NCI-H2196 (cell line): ENCODE measurements at regions not wholly inside any gene's neighbourhood (a gene's known extent, or its start where the extent isn't known, plus 50 kb on each side); places are given as distances from the start of the nearest gene placed in this dataset.

Experiments
- DNase-seq: peaks from one replicate; lab custom pipeline; 2025; ENCODE audit not compliant: unreplicated experiment; lab: John Stamatoyannopoulos, UW

DNA sequence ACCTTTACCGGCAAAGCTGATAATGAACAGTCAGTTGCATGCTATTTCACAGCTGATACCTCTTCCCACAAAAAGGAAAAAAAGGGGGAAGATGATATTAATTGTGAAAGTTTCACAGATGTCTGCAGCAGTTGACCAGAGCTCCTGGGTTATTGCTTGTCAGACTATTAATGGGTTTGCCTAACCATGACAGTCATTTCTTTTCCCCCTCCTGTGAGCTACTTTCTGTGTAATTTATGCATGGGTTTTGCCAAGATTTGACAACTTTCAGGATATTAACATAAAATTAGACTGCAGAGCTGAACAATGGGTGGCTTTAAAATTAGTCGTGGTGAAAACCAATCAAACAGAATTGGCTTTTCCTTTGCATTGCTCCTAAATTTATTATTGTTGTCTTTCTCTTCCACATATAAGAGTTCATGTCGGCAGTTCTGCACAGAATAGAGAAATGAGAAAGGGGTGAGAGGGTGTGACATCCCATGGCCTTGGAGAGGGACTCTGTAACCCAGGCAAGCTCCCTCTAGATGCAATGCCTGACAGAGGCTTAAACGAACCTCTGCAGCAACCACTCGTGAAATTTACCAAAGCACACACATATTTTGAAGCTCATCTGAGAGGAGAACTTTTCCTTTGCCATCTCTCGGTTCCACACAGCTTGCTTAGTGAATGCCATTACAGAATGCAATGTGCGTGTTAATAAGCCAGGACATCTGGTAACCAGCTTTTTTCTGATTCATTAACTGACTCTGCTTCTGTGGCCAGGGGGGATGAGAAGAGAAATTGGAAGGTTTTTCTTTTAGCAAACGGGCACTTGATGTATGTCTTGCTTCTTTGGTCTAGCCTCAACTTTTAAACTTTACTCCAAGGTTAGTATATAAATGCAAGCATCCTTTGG, 82.2 kb upstream of the ITGA4 start:
- DNase-seq = no peak

DNA sequence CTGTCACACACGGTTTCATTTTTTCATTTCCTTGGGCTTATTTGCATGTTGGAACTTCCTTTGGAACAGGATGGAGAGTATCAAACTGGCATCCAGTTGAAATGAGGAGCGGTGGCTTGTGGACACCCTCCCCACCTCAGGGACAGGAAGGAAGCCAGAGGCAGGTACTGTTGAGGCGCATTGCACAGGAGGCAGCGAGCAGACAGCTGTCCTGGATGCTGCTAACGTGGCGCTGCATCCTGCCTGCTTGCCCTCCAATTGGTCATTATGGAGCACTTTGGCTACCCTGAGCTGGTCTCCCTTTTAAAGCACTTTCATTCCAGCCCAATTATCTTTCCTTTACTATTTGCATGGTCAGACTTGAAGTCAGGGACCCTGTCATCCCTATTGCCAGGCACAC, 80.7 kb upstream of the ITGA4 start:
- no peak for DNase-seq

DNA sequence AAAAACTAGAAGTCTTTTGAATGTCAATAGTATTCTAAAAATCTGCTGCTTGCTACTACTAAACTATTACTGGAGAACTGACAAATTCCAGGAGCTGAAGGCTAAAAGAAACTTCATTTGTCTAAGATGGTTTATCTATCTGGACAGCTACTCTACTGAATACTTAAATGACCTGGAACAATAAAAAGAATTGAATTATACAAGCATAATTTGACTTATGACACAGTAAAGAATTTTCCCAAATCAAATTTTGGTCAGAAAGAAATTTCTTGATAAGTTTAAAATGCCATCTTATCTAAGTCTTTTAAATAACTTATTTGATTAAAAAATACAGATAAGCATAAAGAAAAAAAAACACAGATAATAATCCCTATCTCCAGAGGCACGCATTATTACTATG, 80.2 kb upstream of the ITGA4 start:
- no peak for DNase-seq

DNA sequence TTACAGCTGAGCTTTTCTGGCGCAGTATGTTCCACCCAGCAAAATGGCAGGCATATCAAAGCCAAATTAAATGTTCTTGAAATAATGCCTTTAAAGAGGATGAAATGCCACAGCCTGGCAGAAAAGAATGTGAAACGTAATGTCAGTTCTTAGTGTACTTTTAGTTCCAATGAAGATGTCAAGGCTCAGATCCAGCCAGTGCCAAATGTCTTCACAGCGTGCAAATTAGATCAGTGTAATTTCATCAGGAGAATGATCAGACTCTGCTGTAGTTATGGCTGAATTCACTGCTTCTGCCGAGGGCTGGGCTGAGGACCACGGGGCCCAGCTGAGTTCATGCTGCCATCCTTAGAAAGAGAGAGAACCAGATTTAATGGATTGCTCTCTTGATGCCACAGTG, 78.7 kb upstream of the ITGA4 start:
- DNase-seq = no peak

DNA sequence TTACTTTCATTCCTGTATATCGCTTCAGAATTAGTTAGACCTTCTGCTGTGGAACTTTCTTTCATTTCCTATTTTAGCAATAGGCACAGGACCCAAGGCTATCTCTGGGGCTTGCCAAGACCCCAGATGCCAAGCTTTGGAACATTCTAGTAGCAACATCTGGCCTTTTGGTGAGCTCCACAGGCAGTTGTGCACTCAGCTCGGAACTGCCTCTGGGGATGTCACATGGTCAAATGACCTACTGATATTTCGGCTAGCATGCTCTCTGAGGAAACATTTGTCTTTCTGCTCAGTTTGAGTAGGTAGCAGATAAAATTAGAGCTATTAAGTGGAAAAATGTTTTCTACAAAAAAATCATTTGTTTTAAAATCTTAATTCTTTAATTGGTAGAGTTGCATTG, 76.6 kb upstream of the ITGA4 start:
- no peak for DNase-seq

DNA sequence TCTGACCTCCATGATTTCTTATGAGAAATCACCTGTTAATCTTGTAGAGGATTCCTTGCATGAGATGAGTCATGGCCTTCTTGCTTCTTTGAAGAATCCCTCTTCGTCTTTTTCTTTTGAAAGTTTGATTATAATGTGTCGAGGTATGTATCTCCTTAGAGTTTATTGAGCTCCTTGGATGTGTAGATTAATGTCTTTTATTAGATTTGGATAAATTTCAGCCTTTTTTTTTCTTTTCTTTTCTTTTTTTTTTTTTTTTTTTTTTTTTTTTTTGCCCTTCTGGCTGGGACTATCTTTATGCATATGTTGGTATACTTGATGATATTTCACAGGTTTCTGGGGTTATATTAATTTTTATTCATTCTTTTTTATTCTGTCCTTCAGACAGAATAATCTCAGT, 72.3 kb upstream of the ITGA4 start:
- no peak for DNase-seq

DNA sequence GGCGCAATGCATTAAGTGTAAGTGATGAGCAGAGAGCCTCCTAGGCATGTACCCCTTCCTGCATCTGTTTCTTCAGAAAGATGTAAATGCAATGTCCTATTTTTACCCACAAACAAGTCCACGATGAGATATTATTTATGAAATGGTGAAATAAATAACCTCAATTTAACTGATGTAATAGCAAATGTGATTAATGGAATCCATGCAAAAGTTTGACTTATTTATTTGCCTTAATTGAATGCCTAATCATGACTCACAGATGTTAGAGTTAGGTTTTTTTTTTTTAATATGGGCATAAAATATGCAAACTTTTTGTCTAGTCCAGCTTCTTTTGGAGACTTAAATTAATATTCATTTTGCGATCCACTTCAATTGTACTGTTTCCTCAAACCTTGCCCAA, 67.7 kb upstream of the ITGA4 start:
- no peak for DNase-seq

DNA sequence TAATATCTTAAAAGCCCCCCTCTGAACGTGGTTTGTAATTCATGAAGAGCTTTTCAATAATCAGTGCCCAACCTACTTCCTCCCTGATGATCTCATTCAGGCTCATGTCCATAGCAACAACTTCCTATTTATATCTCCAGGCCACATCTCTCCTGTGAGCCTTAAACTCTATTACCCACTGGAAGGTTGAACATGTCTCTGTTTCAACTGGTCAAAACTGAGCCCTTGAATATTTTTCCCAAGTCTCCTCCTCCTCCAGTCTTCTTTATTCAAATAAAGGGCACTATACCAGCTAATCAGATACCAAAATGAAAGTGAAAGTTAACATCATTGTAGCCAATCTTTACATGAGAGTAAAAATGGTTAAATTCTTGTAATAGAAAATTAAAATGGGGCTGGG, 63.7 kb upstream of the ITGA4 start:
- DNase-seq = peak; percentile 3

DNA sequence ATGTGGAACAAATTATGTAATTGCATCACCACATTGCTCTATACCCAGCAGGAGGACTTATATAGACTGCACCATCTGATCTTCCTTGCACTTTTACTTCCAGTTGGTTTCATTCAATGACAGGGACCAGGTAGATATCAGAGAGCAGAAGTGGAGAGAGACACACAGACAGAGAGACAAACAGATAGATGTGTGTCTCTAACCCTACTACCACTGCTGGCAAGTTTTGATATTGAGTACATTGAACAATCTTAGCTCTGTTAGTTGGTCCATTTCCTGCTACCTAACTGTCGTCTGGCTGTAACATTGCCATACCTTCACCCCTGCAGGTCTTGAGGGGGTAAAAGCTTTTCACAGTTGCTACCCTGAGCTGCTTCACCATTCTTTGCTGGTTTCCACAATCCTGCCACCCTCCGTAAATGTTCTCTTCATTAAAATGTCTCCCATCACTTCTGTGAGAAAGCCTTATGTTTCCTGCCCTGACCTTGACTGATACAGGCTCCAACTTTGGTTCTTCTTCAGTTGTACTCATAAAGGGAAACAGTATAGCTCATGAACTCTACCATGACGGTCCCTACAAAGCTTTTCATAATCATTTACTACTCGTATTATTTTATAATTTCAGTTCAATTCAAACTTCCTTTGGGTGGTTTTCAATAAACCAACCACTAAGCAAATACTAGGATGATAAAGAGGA, 62.3 kb upstream of the ITGA4 start:
- no peak for DNase-seq

DNA sequence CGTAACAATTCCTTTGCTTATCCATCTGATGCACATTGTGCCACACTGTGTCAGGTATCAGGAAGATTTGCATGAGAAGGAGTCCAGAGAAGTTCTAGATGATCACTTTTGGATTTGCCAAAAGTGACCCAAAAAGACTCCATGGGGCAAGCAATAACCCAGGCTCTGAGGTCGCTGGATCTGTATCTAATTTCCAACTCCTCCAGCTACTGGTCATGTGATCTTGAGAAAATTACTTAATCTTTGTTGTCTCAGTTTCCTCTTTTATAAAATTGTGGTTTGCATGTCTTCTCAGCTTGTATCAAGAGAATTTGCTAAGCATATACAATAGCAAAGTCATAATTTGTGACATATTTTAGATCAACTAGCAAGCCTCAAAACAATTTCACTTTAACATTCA, 61.3 kb upstream of the ITGA4 start:
- DNase-seq = no peak

DNA sequence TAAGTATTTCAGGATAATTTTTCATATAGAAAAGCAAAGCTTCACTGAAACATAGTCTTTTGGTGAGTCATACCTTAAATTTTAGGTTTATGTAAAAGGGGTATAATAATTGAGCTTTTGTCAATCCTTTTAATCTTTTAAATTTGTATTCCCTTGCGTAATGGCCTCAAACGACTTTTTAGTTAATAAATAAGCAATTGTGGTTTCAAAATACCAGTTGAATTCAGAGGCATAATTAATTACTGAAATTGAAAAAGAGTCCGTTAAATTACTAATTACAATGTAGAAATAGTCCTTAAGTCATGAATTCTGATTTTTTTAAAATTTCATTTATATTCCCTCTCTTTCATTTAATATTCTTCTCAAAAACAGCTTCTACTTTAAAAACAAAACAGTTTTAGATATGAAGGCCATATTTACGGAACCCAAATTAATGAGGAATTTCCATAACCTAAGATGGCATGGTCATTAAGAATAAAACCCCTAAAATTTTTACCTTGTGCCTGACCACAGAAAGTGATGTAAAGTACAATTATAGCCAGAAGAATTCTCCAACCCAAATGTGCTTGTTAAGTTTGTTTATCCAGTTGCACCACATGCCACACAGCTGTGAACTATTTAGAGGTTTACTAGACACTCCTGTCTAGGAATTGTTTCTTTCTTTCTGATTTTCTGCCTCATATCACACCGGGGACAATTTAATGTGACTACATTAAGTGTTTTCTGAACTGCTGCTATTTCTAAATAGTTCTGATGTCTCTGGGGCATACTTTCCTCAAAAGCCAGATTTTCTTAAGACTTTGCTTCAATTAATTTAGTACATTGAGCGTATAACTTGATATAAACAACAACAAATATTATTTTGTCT, 60.7 kb upstream of the ITGA4 start:
- DNase-seq = no peak

DNA sequence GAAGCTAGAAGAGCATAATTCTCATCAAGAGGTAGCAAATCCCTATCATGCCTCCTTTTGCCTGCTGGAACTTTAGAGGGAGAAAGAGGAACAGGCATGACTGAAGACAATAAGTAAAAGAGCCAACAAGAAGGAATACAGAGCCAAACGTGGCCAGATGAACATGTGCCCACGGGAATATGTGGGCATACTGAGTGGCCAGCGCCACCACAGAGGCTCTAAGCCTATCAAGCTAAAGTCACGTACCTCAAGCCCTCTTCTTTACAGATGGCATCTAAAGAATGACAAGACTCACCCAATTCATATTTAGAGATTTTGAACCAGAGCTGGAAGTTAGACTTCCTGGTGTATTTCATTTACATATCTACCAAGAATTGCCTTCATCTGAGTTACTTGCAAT, 59.9 kb upstream of the ITGA4 start:
- no peak for DNase-seq

DNA sequence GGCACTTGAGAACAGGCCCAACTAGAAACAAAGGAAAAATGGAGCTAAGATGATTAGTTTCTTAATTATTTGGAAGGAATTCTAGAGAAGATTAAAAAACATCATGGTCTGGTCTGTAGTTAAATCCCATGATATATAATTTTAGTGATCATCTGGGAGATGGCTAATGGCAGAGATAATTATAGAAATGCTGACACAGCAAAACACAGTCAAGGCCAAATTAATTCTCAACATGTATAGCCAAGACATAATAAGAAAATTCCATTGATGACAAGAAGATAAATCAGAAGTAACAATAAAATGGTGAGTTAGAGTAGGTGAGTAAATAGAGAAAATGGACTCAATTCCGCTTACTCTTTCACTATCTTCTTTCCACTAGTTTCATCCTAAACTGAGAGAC, 59.2 kb upstream of the ITGA4 start:
- DNase-seq = no peak

DNA sequence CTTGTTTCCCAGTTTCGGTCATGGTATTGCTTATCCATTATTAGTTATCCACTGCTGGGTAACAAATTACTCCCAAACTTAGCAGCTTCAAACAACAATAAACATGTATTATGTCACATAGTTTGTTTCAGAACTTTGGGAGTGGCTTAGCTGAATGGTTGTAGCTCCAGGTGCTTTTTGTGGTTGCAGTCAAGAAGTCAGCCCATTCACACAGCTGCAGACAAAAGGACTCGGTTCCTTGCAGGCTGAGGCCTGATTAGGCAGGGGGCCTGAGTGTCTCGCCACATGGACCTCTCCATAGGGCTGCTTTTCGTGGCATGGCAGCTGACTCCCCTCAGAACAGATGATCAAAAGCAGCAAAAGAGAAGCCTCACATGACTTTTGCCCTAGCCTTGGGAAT, 58.2 kb upstream of the ITGA4 start:
- DNase-seq = no peak

DNA sequence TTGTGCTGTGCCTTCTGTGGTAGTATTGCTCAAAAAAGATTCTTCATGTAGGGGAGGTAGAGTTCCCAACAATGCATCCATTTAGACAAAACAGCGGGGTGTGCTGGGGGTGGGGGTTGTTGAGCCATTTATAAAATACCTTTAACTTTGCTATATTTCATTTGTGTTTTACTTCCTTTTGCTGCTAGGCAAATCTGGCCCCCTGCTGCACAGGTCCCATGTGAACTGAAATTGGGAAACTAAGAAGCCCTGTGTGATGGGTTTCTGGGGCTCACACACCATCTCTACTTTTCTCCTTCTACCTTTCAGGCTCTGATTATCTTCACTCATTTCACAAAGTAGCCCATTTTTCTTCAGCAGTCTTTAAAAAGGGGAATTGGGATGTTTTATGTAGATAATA, 52.7 kb upstream of the ITGA4 start:
- DNase-seq = no peak

DNA sequence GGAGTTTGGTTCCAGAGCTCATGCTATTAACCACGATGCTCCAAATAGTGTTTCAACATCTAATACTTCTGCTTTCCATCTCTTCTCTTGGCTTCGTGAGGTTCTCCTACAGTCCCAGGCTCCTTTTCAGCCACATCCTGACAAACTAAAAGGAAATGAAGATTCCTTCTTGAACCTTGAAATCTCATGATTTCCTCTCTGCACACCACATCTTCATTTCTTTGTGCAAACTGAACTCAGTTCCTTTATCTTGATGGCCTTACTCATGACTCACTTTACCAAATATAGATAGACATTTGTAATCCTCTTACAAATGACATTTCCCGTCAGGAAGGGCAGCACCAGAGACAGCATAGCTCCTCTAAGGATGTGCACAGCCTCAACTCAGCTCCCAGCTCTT, 50.0 kb upstream of the ITGA4 start:
- DNase-seq = no peak
